Heart right ventricle (tissue), 16 donors: ENCODE measurements at regions not wholly inside any gene's neighbourhood (a gene's known extent, or its start where the extent isn't known, plus 50 kb on each side); places are given as distances from the start of the nearest gene placed in this dataset.

Experiments used
- ATAC-seq, 8 donors: fragments of 200-7000 bp; cut with Tn5 transposase; one replicate each; pipeline ENCODE4 v1.9.1; 2020; ENCODE audit warnings: mild to moderate bottlenecking in 8 of 8, moderate library complexity in 8 of 8, moderate number of reproducible peaks in 1 of 8
- DNase-seq, 2 donors: peaks; one replicate each; pipeline ENCODE4 v3.0.0-alpha.2; 2020
- H3K27ac ChIP-seq, 10 donors: fragments of 200-600 bp; sonication (generic) in 2 of 10; one replicate each; pipeline versions ENCODE4 v1.5.0 to v1.8.0; 2020 to 2022; ENCODE audit warnings: mild to moderate bottlenecking in 3 of 10
- H3K27me3 ChIP-seq, 7 donors: fragments of 200-600 bp; one replicate each; pipeline ENCODE4 v1.8.0; 2021 to 2022; ENCODE audit warnings: mild to moderate bottlenecking in 2 of 7
- H3K36me3 ChIP-seq, 9 donors: fragments of 200-600 bp; sonication (generic) in 1 of 9; one replicate each; pipeline versions ENCODE4 v1.5.0 to v1.8.0; 2020 to 2022; ENCODE audit warnings: mild to moderate bottlenecking in 2 of 9
- H3K4me1 ChIP-seq, 9 donors: fragments of 200-600 bp; sonication (generic) in 1 of 9; one replicate each; pipeline versions ENCODE4 v1.5.0 to v1.8.0; 2020 to 2022; ENCODE audit warnings: mild to moderate bottlenecking in 4 of 9
- H3K4me3 ChIP-seq, 10 donors: fragments of 200-600 bp; sonication (generic) in 2 of 10; one replicate each; pipeline versions ENCODE4 v1.5.0 to v1.8.0; 2020 to 2022; ENCODE audit warnings: mild to moderate bottlenecking in 7 of 10, moderate library complexity in 2 of 10
- H3K9me3 ChIP-seq, 11 donors: fragments of 200-600 bp in 10 of 11; sonication (generic) in 2 of 11; one replicate each; pipeline versions ENCODE4 v1.5.0 to v1.8.0; 2013 to 2022; ENCODE audit warnings: mild to moderate bottlenecking in 2 of 11, control low read depth in 1 of 11, moderate library complexity in 1 of 11
- WGBS, 2 donors: extraction: QIAGEN DNeasy Blood & Tissue Kit; methylation state at CpG; one replicate each; pipeline ENCODE4 v1.1.7; 2013; ENCODE audit warnings: inconsistent platforms in 1 of 2; 5-methylcytosine and 5-hydroxymethylcytosine counted together
- intact Hi-C, 10 donors: fragments of 100-400 bp; cut with DNase I; formaldehyde crosslinking; loops; one replicate each; pipeline versions ENCODE4 v1.11.1 to v1.14.2; 2022
- TF ChIP-seq, protein P1 (sequence below), 9 donors: fragments of 200-600 bp; sonication (generic) in 2 of 9; IDR thresholded peaks; one replicate each; pipeline versions ENCODE4 v1.5.0 to v1.8.0; 2021 to 2022; ENCODE audit warnings: antibody characterized with exemption in 9 of 9, mild to moderate bottlenecking in 5 of 9, moderate library complexity in 1 of 9
- donor health status: Arrhythmogenic right ventricular cardiomyopathy.
- donor health status: ischemic (EF 13 %, LVEDD 7.1; RV severe dilation, severe dysfunction).
- donor health status: healthy with polysubstance abuse.
- donor health status: DM: no; HTN: yes; CAD: no.
- donor health status: DM: no; HTN: no; CAD: no.
- donor health status: ischemic (EF 25% LVEDD 6.9; RV normal size, moderate dysfunction).
- donor health status: ischemic (EF 25% LVEDD 5.7; RV mildly dilated, moderate dysfunction).
- donor health status: healthy.
- donor health status: DM: yes; HTN: yes; CAD: no.
- donor health status: Ischemic cardiomyopathy.
- donor health status: ischemic (EF 35%, LVEDD 5.7; RV mildly dilated, moderate dysfunction).
- donor health status: nonischemic (EF 11% LVEDD 7.7; RV severe dilation, severe dysfunction).
- donor health status: DM: yes; HTN: yes; CAD: no.
- donor health status: PGD.
- donor health status: ischemic (EF 29% LVEDD 5.4; RV normal size, mild dysfunction).
- donor health status: nonischemic (EF 23%, LVEDD 6.1; RV moderate dilation, normal function).

DNA sequence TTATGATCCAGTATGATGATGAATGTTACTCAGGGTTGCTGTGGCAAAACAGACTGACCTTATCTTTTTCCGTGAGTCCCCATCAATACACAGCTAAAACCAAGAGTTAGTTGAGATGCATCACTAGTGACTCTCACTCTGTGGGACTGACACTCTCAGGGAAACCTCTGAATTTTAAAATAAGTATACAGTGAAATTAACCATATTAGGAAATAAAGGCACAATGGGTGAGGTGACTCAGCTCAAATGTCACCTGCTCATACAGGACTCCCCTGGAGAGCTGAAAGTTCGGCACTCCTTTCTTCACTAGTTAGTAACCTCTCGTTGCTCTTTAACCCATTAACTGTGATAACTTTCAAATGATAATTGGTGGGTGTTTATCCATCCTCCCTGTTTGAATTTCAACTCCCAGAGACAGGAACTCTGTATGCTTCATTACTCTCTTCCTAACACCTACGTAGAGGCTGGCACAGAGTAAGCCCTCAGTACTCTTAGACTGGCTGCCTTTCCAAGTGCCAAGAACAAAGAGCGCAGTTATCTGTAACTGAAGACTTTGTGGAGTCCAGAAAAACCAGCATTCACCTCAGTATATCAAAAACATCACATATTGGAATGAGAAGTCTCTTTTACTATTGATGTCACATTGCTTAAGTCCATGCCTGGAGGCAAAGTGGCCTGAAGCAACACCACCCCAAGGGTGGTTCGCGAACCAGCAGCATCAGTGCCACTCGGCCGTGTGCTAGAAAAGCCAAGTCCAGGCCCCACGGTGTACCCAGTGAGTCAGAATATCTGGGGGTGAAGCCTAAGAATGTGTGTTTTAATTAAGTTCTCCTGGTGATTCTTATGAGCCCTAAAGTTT, 91.1 kb downstream of the NIBAN1 start:
- WGBS, 2 donors = 64 to 70% methylated on average over 10 of the region's 10 CpGs
- ATAC-seq = peak in 5 of 8 donors; percentile 37 to 51 (median 47)
- intact Hi-C loops = loop anchor here in 5 of 10 donors (2.0 to 10.0 kb wide), 4 partner anchors 48 to 92 kb away; partner anchors contain the start of gene NIBAN1 (in 4 of the 5)
- Histone ChIP-seq H3K4me3 (no peak overlapping the region), H3K27ac (peak overlapping the region; percentile 57 to 92 (median 78)), H3K36me3 (peaks cover 0 to 31% (median 12%) of the 10 kb centered on the region in 9 donors), H3K9me3 (no peaks in the 10 kb centered on the region), H3K4me1 (peaks cover 0 to 97% (median 74%) of the 10 kb centered on the region in 9 donors), H3K27me3 (no peaks in the 10 kb centered on the region)
- TF ChIP-seq, protein P1, sequence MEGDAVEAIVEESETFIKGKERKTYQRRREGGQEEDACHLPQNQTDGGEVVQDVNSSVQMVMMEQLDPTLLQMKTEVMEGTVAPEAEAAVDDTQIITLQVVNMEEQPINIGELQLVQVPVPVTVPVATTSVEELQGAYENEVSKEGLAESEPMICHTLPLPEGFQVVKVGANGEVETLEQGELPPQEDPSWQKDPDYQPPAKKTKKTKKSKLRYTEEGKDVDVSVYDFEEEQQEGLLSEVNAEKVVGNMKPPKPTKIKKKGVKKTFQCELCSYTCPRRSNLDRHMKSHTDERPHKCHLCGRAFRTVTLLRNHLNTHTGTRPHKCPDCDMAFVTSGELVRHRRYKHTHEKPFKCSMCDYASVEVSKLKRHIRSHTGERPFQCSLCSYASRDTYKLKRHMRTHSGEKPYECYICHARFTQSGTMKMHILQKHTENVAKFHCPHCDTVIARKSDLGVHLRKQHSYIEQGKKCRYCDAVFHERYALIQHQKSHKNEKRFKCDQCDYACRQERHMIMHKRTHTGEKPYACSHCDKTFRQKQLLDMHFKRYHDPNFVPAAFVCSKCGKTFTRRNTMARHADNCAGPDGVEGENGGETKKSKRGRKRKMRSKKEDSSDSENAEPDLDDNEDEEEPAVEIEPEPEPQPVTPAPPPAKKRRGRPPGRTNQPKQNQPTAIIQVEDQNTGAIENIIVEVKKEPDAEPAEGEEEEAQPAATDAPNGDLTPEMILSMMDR (IDR thresholded peaks at IDR 0.05) = no peak
- no peak for DNase-seq

DNA sequence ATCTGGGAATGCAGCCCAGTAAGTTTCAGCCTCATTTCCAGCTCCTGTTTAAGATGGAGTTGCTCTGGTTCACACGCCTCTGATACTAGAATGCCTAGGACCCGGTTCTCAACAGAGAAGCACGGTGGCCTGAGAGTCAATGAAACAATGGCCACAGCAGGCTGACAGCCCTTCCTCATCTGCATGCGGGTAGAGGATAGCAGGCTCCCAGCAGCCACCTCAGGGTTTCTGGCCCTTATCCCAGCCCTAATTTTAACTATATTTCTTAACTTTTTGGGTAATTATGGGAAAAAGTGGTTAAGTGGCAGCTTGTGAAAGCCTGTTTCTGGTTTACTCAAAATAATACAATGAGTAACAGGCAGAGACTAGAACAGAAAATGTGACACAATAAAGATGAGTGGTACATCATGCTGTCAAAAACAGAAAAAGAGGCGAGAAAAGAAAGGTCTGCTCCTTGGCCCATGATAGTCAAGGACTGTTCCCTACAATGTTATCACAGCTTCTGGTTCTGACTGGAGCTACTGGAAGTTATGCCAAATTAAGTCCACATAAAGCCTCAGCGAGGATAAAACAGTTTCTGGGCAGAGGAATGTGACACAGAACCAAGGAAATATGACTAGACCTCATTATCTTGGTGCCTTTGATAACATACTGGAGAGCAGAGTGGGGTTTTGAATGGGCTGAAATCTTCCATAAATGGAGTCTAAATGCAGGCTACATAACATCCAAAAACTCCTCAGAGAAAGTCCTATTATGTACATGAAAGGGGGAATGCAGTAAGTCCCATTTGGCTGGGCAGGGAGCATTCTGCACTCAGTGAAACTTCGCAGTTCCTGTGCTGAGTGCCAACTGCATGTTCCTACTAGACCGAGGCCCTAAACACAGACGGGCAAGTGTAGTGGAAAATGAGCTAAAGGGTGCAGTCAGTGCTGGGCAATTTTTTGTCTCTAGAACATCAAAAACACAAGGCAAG, 92.1 kb downstream of the NIBAN1 start:
- no peak for DNase-seq
- WGBS, 2 donors = 46 to 56% methylated on average over 9 of the region's 9 CpGs
- H3K4me1 ChIP-seq = peaks cover 0 to 97% (median 79%) of the 10 kb centered on the region in 9 donors

DNA sequence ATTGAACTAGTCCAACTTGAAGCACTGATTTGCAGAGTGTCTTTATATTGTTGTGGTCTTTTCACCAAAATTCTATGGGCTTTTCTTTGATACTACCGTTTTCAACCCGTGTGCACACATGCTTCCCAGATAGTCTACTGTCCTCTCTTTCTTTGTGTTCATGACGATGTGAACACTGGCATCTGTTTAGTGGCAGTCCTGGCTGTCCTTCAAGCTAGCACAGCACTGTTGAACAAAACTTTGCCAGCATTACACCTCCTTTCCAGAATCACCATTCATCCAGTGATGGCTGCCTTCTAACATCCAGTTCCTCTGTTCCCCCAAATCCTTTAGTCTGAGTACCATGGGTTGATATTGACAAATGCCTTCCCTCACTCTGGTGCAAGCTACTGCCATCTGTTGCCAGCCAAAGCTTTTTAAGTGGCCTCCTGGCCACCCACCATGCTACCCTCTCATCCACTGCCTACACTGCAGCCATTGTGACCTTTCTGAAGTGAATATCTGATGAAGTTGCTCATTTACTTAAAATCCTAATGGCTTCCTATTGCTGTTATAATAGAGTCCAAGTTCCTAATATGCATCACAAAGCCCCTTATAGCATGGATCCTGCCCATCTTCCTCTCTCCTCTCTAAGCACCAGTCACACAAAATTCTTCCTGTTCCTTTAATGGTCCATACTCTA, 94.3 kb downstream of the NIBAN1 start:
- TF ChIP-seq, protein P1 (IDR thresholded peaks at IDR 0.05) = no peak
- no peaks in the 10 kb centered on the region for H3K9me3 ChIP-seq
- peaks cover 0 to 17% (median 12%) of the 10 kb centered on the region in 9 donors for H3K36me3 ChIP-seq
- intact Hi-C loops = loop anchor here in 5 of 10 donors (5.0 to 10.0 kb wide), 4 partner anchors 45 to 95 kb away; partner anchors contain the start of gene NIBAN1 (in 4 of the 5)
- ATAC-seq = peak in 3 of 8 donors; percentile 12 to 38 (median 38)
- peaks cover 0 to 91% (median 76%) of the 10 kb centered on the region in 9 donors for H3K4me1 ChIP-seq
- no peak overlapping the region for H3K4me3 ChIP-seq
- WGBS, 2 donors = 52 to 68% methylated on average over 3 of the region's 3 CpGs
- DNase-seq = no peak
- H3K27me3 ChIP-seq = no peaks in the 10 kb centered on the region
- H3K27ac ChIP-seq = peak overlapping the region in 9 of 10 donors; percentile 31 to 92 (median 75)

More for the DNA sequence above, 92.1 kb downstream of the NIBAN1 start:
- TF ChIP-seq, protein P1 (IDR thresholded peaks at IDR 0.05) = no peak
- Histone ChIP-seq H3K27me3 (no peaks in the 10 kb centered on the region), H3K27ac (peak overlapping the region; percentile 57 to 92 (median 78)), H3K4me3 (no peak overlapping the region), H3K9me3 (no peaks in the 10 kb centered on the region), H3K36me3 (peaks cover 0 to 21% (median 12%) of the 10 kb centered on the region in 9 donors)
- ATAC-seq = peak; percentile 56 to 84 (median 72)
- intact Hi-C loops = loop anchor here in 5 of 10 donors (2.0 to 10.0 kb wide), 4 partner anchors 47 to 93 kb away; partner anchors contain the start of gene NIBAN1 (in 4 of the 5)
